LNCAP (cell line): ENCODE measurements at regions not wholly inside any gene's neighbourhood (a gene's known extent, or its start where the extent isn't known, plus 50 kb on each side); places are given as distances from the start of the nearest gene placed in this dataset.

Experiments
- TF ChIP-seq, protein P1 (sequence below): fragments of 450-650 bp; IDR thresholded peaks from 2 replicates; pipeline ENCODE4 v1.5.1; 2017; ENCODE audit warnings: mild to moderate bottlenecking

DNA sequence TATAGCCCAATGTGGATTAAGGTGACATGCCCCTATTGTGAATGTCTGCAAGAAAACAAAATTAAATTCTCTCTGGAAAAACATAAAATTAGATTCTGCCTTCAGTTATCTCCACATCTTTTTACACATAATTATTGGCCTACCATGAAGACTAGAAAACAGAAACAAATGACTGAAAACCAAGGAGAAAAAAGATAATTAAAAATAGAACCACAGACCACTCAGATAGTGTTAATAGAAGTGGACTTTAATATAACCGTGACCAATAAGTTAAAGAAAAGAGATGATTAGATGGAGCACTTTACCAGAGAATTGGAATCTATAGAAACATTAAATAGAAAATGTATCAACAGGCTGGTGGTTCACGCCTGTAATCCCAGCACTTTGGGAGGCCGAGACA lies 445.7 kb downstream of the EPM2A start:
- TF ChIP-seq, protein P1, sequence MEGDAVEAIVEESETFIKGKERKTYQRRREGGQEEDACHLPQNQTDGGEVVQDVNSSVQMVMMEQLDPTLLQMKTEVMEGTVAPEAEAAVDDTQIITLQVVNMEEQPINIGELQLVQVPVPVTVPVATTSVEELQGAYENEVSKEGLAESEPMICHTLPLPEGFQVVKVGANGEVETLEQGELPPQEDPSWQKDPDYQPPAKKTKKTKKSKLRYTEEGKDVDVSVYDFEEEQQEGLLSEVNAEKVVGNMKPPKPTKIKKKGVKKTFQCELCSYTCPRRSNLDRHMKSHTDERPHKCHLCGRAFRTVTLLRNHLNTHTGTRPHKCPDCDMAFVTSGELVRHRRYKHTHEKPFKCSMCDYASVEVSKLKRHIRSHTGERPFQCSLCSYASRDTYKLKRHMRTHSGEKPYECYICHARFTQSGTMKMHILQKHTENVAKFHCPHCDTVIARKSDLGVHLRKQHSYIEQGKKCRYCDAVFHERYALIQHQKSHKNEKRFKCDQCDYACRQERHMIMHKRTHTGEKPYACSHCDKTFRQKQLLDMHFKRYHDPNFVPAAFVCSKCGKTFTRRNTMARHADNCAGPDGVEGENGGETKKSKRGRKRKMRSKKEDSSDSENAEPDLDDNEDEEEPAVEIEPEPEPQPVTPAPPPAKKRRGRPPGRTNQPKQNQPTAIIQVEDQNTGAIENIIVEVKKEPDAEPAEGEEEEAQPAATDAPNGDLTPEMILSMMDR = no peak

DNA sequence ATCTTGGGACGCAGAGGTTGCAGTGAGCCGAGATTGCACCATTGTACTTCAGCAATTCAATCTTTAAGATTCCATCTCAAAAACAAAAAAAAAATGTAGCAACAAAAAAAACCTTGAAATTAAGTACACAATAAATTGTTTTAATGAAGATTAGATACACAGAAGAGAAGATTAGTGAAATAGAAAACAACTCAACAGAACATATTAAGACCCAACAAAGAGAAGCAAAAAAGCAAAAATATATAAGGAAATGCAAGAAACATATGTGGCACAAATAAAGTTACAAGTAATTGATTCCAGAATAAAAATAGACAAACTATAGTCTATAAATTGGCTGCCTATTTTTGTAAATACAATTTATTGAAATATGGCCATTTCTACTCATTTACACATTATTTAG lies 445.2 kb downstream of the EPM2A start:
- TF ChIP-seq, protein P1 = no peak

DNA sequence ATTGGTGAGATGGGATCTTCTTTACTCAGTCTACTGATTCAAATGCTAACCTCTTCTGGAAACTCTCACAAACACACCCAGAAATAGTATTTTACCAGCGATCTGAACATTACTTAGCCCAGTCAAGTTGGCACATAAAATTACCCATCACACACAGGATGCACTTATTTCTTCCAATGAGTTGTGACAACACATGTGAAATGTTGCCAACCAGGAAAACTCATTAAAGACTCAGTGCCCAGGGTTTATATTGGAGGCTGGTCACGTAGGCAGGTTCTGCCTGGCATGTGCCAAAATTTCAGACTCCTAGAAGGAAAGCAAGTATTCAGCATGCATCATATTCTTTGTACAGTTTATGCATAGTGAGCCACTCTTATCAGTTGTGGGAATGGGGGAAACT lies 443.3 kb downstream of the EPM2A start:
- TF ChIP-seq, protein P1 = no peak

DNA sequence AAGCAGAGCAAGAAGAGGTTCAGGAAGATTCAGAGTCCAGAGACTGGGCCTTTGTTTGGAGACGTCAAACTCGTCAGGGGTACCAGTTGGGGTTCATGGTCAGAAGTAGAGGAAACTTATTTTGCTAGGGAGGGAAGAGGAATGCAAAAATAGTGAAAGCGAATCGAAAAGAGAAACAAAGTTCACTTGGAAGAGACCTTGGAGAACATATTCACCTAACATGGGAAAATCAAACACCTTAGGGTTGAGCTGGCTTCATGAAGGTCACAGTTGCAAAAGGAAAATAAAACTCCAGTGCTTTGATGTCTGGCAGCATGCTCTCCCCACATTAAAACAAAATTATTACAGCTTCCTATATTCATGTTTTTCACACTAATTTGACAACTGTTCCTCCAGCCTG lies 440.4 kb downstream of the EPM2A start:
- TF ChIP-seq, protein P1 = no peak

DNA sequence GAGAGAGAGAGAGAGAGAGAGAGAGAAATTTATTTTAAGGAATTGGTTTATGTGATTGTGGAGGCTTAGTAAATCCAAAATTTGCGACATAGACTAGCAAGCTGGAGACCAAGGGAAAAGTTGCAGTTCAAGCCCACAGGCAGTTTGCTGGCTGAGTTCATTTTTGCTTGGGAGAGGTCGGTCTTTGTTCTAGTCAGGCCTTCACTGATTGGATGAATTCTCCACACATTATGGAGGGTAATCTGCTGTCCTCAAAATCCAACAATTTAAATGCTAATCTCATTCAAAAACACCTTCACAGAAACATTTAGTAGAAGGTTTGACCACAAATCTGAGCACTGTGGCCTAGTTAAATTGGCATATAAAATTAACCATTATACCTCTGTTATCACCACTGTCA lies 439.6 kb downstream of the EPM2A start:
- TF ChIP-seq, protein P1 = no peak

DNA sequence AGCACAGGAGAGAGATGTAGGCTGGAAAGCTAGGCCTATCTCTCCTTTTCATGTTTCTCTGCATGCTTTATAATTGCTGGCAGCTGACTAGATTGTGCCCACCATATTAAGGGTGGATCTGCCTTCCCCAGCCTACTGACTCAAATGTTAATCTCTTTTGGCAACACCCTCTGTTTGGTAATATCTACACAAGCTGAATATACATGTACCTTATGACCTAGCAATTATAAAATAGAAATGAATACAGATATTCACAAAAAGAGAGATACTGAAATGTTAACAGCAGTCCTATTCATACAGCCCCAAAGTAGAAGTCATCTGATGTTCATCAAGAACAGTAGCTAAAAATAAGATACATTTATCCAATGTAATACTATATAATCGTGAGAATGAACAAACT lies 429.6 kb downstream of the EPM2A start:
- TF ChIP-seq, protein P1 = no peak

DNA sequence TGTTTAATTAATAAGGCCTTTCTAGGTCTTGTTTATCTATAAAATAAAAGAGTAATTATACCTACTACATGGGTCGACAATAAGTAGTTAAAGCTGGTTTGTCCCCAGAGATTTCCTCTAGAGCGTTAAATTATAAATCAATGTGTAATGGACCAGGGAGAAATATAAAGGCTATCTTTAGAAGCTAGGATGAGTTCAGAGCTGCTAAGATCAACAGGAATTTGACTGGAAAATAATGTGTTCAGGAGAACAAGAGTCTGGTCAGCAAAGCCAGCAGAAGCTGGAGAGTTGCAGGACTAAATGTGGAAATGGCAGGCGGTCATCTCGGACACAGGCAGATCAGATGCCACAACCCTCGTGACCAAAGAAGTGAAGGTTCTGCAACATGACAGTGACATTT lies 428.8 kb downstream of the EPM2A start:
- TF ChIP-seq, protein P1 = no peak

DNA sequence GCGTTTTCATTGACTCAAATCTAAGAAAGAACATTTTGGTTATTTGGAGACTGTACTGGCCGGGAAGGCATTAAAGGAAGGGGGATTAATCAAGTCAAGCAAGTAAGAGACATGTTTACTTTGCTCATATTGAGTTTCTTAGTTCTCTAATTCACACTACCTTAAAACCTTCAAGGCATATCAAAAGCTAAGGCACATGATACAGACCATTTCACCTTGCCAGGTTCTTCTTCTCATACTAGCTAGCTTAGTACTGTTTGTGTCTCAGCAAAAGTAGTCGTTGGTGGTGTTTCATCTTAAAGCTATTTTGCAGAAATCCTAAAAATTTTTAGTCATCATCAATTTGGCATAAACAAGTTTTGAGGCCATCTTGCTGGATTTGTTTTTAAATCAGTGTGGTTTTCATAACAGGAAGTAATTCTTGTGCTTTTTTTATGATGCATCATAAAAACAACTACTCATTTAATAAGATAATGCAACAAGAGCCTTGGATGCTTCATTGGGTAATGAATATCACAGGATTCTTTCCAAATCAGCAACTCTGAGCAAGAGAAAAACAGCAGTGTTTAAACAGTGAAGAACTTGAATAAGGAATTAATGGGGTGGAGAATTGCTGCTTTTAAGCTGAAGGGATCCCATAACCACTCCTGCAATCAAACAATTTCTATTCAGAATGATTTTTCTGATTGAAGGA lies 425.3 kb downstream of the EPM2A start:
- TF ChIP-seq, protein P1 = no peak
